CD4-positive, alpha-beta T cell treated with Interleukin-17A for 1 hour (primary cell): ENCODE measurements at regions not wholly inside any gene's neighbourhood (a gene's known extent, or its start where the extent isn't known, plus 50 kb on each side); places are given as distances from the start of the nearest gene placed in this dataset.

Source experiments
- DNase-seq: peaks from one replicate; pipeline ENCODE4 v3.0.0-alpha.2; 2020

- no peak for DNase-seq
Observed at GRCh38 chr17:77421630-77421972, 280.8 kb downstream of the SEC14L1 start.

GRCh38 chr17:77422104-77422747, 281.5 kb downstream of the SEC14L1 start:
- no peak for DNase-seq

DNA sequence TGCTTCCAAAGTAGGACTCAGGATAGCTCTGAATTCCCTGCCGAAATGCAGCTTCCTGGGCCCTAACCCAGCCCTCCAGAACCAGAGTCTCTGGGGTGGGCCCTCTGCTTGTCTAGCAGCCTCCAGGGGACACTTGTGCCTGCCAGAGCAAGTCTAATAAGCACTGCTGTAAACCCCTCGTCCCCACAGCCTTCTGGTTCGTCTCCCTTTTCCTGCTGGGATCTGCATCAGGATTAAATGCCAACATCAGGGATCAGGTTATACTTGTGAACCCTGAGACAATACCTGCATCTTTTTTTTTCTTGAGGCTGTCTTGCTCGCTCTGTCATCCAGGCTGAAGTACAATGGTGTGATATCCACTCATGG, 282.0 kb downstream of the SEC14L1 start:
- DNase-seq = no peak

GRCh38 chr17:77423589-77424451, 283.1 kb downstream of the SEC14L1 start:
- DNase-seq = no peak

GRCh38 chr17:77424585-77425344, 284.0 kb downstream of the SEC14L1 start:
- DNase-seq = no peak

- DNase-seq = no peak
Observed at GRCh38 chr17:77425348-77425747, 284.6 kb downstream of the SEC14L1 start.

- DNase-seq = no peak
Observed at GRCh38 chr17:77425791-77426641, 285.2 kb downstream of the SEC14L1 start.

DNA sequence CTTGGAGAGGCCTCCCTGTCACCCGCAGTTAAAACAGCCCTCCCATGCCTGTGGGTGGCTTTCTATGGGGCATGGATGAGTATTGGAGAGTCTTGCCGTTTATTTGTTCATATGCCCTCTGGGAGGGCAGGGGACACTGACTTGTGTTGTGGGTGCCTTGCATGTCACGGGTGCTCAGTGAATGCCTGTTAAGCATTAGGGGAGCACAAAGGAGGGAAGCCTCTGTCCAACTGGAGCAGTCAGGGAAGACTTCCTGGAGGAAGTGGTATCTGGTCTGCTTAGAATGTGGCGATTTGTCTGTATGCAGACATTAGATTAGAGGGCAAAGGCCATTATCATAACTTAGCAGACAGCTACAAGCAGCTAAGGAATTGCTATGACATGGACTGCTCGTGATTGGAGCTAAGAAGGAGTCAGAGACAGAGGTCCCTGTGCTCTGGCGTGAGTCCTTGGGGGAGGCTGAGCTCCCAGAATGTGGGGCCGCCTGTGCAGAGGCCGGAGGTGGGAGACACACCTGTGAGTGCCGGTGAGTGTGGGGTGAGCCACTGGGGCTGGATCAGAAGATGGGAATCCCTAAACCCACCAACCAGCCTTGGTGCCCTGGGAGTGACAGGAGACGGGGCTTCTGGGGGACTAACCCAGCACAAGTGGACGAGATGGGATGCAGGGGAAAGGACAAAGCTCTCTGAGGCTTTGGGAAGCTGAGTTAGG, 286.1 kb downstream of the SEC14L1 start:
- no peak for DNase-seq

- no peak for DNase-seq
Observed at GRCh38 chr17:77427391-77427991, 286.7 kb downstream of the SEC14L1 start.

- DNase-seq = no peak
Observed at GRCh38 chr17:77428020-77428748, 287.4 kb downstream of the SEC14L1 start.

DNA sequence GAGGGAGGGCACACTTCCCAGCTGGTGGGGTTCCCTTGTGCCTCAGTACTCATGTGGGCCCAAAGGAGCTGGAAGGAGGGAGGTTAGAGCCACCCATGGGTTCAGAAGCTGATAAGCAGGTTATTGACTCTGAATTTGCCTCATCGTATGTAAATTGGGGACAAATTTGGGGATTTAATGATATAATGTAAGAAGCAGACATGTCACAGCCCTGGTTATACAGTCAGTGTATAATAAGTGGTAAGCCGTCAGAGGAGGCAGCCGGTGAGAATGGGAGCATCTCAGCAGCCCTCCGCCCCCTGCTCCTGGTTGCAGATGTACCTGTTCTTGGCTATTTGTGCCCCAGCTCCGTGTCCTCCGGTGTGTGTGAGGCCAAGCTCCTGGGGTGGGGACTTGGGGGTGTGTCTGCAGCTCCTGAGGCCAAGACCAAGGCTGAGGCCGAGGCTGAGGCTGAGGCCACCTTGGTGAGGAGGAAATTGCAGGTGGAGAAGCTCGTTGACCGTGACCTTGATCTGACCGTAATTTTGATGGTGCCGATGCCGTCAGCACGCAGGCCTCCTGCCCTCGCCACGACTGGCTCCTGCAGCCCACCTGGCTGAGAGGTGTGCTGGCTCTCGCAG, 288.1 kb downstream of the SEC14L1 start:
- no peak for DNase-seq

DNA sequence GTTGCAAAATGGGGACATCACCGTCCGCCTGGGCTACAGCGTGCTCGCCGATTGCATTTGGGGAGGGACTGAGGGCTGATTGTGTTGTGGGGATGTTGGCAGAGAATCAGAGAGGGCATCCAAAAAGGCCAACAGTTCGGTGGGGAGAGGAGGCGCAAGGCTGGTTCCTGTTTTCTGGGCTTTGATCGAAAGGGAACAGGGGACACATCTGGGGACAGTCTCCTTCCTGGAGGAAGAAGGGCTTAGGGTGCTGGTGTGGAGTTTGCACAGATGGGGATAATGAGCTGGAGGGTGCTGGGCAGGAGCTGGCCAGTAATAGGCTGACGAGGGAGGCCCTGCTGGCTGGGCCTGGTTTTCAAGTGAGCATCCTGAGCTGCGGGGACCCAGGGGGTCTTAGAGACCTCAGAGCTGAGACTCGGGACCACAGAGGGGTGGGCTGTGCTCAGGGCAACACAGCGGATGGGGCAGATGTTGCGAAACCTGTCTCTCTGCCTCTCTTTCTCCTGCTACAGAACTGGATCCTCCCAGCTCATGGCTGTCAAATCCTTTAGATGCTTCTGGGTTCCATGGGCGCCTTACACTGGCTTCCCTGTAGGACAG, 288.7 kb downstream of the SEC14L1 start:
- no peak for DNase-seq

DNA sequence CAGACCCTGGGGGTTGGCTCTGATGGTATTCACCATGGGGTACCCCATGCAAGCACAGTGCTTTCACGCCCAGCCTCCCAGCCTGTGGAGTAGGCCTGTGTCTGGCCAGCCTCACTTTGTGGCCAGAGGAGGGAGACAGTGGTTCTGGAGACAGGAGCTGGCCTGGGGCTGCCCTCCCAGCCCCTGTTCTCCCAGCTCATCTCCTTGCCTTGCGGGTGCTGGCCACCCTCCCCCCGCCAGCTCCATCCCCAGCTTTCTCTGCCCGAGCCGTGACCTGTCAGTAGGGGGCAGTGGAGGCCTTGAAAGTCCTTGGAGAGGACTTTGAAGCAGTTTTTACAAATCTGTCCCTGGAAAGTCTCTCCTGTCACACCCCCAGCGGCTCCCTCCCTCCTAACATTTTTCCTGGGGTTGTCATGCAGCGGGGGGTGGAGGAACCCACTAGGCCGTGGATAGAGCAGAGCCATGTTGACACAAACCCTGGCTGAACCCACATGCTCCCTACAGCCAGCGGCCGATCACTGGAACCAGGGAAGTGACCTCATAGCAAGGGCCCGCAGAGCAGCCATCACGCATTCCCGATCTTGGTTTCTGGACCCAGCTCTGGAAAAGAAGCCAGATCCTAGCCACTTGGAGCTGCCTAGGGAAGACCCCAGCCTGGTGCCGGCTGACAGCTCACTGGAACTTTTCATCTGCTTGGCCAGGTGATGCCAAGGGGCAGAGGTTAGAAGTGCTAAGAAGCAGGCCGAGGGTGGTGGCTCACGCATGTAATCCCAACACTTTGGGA, 289.4 kb downstream of the SEC14L1 start:
- peak; percentile 86 for DNase-seq

- no peak for DNase-seq
Observed at GRCh38 chr17:77432034-77432661, 291.4 kb downstream of the SEC14L1 start.

DNA sequence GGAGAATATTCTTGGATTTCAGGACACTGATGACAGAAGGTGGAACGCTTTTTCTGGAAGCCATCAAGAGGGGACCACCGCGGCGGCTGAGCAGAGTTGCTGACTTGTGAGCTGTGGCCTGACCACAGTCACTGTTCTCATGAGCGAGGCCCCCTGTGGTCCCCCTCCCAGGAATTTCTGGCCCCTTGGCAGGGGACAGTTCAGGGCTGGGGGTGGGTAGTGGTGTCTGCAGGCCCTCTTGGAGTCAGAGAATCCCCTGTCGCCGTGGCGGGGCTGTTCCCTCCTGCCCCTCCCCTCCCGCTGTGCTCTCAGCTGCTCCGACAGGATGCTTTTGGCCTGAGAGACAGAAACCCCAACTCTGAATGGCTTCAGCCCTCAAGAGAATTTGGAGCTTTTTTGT, 292.0 kb downstream of the SEC14L1 start:
- no peak for DNase-seq

DNA sequence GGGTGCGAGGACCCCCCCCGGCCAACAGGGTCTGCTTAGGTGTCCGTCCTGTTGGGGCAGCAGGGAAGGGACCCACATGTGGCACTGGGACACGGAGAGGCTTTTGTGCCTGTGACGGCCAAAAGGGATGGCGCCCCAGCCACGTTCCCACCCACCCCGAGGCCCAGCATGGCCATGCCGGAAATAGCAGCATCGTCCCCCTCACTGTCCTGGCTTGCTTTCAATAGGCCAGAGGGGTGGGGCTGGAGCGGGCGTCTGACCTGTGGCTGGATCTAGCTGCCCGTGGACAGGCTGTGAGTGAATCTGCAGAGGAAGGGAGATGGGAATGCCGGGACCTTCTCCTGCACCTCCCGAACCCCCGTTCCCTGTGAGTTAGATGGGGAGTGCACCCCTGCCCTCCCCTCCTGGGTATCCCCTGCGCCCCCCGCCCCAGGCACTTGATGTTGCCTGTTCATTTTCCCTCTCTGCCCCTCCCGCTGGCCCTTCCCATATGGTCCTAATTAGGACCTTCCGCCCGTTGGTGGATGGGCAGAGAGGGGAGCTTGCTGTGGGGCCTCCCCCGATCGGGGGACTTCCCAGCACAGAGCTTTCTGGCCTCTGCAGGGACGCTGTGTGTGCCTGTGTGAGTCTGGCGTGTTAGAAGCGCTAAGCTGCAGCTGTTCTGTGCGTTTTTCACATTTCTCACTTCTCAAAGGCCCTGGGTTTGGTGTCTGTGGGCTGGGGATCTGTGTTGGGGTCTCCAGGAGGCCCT, 292.8 kb downstream of the SEC14L1 start:
- DNase-seq = no peak

DNA sequence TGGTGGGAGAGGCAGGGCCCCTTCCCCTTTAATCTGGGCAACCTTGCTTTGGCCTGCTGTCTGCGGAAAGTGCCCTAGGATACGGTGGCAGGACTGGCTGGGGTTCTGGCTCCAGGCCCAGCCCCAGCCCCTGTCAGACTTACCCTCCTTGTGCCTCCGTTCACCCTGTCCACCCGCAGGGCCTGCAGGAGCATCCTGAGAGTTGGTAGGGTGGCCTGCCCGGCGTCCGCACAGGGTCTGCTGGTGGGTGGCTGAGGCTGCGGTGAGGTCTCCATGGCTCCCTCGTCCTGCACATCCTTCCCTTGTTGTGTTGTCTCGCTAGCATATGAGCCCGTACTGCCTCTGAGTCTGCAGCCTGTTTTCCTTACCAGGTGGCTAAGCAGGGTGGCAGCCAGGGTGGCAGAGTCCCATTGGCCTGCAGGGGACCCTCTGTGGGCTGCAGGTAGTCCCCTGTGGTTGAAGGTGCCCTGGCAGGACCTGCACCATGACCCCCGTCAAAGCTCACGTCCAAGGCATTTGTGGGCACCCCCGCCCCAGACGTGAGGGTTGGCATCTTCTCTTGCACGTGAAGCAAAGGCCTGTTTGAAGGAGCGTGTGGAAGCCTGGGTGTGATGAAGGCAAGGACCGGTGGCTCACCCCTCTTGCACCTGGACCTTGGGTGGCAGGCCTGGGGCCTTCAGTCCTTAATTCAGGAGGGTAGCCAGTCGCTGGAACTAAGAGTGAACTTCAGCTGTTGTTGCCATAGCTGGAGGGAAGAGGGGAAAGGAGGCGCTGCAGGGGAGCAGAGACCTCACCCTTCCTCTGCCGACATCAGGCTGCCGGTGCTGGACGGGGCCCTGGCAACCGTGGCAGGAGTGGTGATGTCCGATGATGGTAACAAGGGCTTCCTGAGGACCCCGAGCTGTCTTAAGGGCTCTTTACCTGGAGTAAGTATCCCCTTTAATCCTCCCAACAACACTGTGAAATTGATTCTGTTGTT, 293.7 kb downstream of the SEC14L1 start:
- DNase-seq = no peak
